CD4-positive, alpha-beta memory T cell (primary cell): ENCODE measurements at regions not wholly inside any gene's neighbourhood (a gene's known extent, or its start where the extent isn't known, plus 50 kb on each side); places are given as distances from the start of the nearest gene placed in this dataset.

ENCODE experiments used
- CTCF ChIA-PET: fragments of 350-600 bp; sonication (Branson Sonifier 250); formaldehyde crosslinking; loops from one replicate; lab custom pipeline; 2021; ENCODE audit warnings: inconsistent platforms; ENCODE audit not compliant: partially characterized antibody; lab: Charles Lee
- POLR2A ChIA-PET: fragments of 350-600 bp; sonication (Branson Sonifier 250); formaldehyde crosslinking; loops from one replicate; lab custom pipeline; 2021; ENCODE audit not compliant: partially characterized antibody; lab: Charles Lee
- DNase-seq, 5 donors: peaks; one replicate each; pipeline versions ENCODE4 v3.0.0 to v3.0.0-alpha.2; 2020 to 2022; ENCODE audit warnings: mixed read lengths in 1 of 5
- H3K27ac ChIP-seq: one replicate; pipeline ENCODE4 v1.7.0; 2013; ENCODE audit warnings: low read depth, low read length
- H3K27me3 ChIP-seq: 2 replicates; pipeline ENCODE4 v1.7.0; 2013; ENCODE audit warnings: mild to moderate bottlenecking, low read length, moderate library complexity; ENCODE audit not compliant: insufficient read depth
- H3K36me3 ChIP-seq: 2 replicates; pipeline ENCODE4 v1.7.0; 2013; ENCODE audit warnings: mild to moderate bottlenecking, low read length, moderate library complexity; ENCODE audit not compliant: insufficient read depth
- H3K4me1 ChIP-seq: 2 replicates; pipeline ENCODE4 v1.7.0; 2013; ENCODE audit warnings: mild to moderate bottlenecking, low read length, moderate library complexity; ENCODE audit not compliant: insufficient read depth
- H3K4me3 ChIP-seq, 2 donors: one replicate each; pipeline ENCODE4 v1.7.0; 2013; ENCODE audit warnings: low read length in 2 of 2, mild to moderate bottlenecking in 1 of 2
- H3K9me3 ChIP-seq, 2 donors: one replicate each; pipeline ENCODE4 v1.7.0; 2013; ENCODE audit warnings: low read length in 2 of 2, control low read depth in 1 of 2; ENCODE audit not compliant: control insufficient read depth in 1 of 2
- H3K27ac Mint-ChIP-seq, 7 donors: one replicate each; pipeline ENCODE4 v1.8.0; 2020 to 2021; ENCODE audit warnings: mixed read lengths in 7 of 7, mild to moderate bottlenecking in 6 of 7, inconsistent platforms in 3 of 7, moderate library complexity in 3 of 7
- H3K27me3 Mint-ChIP-seq, 2 donors: one replicate each; pipeline ENCODE4 v1.8.0; 2020 to 2021; ENCODE audit warnings: mixed read lengths in 2 of 2
- H3K36me3 Mint-ChIP-seq, 2 donors: one replicate each; pipeline ENCODE4 v1.8.0; 2020 to 2021; ENCODE audit warnings: mixed read lengths in 2 of 2, inconsistent platforms in 1 of 2, mild to moderate bottlenecking in 1 of 2
- H3K4me1 Mint-ChIP-seq, 4 donors: one replicate each; pipeline ENCODE4 v1.8.0; 2020 to 2021; ENCODE audit warnings: mixed read lengths in 4 of 4, mild to moderate bottlenecking in 1 of 4
- H3K4me3 Mint-ChIP-seq, 8 donors: one replicate each; pipeline ENCODE4 v1.8.0; 2020 to 2021; ENCODE audit warnings: mixed read lengths in 8 of 8, mild to moderate bottlenecking in 7 of 8, moderate library complexity in 6 of 8, inconsistent platforms in 3 of 8
- H3K9me3 Mint-ChIP-seq, 8 donors: one replicate each; pipeline ENCODE4 v1.8.0; 2020 to 2021; ENCODE audit warnings: mixed read lengths in 8 of 8, mild to moderate bottlenecking in 5 of 8, inconsistent platforms in 3 of 8, moderate library complexity in 1 of 8
- intact Hi-C: fragments of 100-400 bp; cut with micrococcal nuclease; formaldehyde crosslinking; loops from one replicate; pipeline ENCODE4 v1.15.1; 2023

- no peak overlapping the region for H3K27ac Mint-ChIP-seq
- POLR2A ChIA-PET, result no interaction called here
- intact Hi-C loops, result no loop called here
- Histone ChIP-seq H3K27ac (no peak overlapping the region), H3K9me3 (no peaks in the 10 kb centered on the region), H3K27me3 (no peaks in the 10 kb centered on the region), H3K4me1 (no peaks in the 10 kb centered on the region), H3K4me3 (no peak overlapping the region), H3K36me3 (no peaks in the 10 kb centered on the region)
- H3K4me3 Mint-ChIP-seq, result no peak overlapping the region
- CTCF ChIA-PET, result no interaction called here
- DNase-seq, result no peak
- H3K27me3 Mint-ChIP-seq, result peaks cover 2 to 4% of the 10 kb centered on the region in 2 donors
- no peaks in the 10 kb centered on the region for H3K4me1 Mint-ChIP-seq
- no peaks in the 10 kb centered on the region for H3K36me3 Mint-ChIP-seq
- H3K9me3 Mint-ChIP-seq, result peaks cover 0 to 10% (median 6%) of the 10 kb centered on the region in 8 donors
Observed at GRCh38 chr15:26148156-26148860, 285.2 kb upstream of the ATP10A start.

DNA sequence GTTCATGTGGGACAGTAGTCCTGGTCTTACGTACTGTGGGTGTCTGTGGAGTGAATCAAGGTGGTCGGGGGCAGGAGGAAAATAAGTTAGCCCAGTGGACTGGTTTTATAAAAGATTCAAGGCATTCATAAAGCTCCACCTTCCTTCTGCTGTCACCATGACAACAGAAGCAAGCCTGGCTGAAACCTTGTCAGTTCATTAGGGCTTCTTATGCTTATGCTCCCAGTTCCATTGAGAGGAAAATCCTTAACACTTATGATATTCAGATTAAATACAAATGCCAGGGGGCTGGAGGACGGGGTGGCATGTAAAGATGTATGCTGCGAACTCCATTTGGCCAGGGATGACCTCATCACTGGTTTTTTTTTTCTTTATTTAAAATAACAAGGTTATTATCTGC lies 283.1 kb upstream of the ATP10A start:
- Mint-ChIP-seq H3K4me1 (no peaks in the 10 kb centered on the region), H3K36me3 (no peaks in the 10 kb centered on the region), H3K4me3 (no peak overlapping the region), H3K9me3 (peaks cover 0 to 5% (median 2%) of the 10 kb centered on the region in 8 donors), H3K27me3 (peaks cover 2 to 8% of the 10 kb centered on the region in 2 donors), H3K27ac (no peak overlapping the region)
- H3K27ac ChIP-seq, result no peak overlapping the region
- H3K4me3 ChIP-seq, result no peak overlapping the region
- ChIA-PET CTCF (no interaction called here), POLR2A (no interaction called here)
- H3K36me3 ChIP-seq, result no peaks in the 10 kb centered on the region
- DNase-seq, result no peak
- H3K9me3 ChIP-seq, result no peaks in the 10 kb centered on the region
- H3K27me3 ChIP-seq, result no peaks in the 10 kb centered on the region
- H3K4me1 ChIP-seq, result no peaks in the 10 kb centered on the region
- intact Hi-C loops, result no loop called here

GRCh38 chr15:26145796-26146195 lies 282.7 kb upstream of the ATP10A start:
- Histone ChIP-seq H3K4me1 (no peaks in the 10 kb centered on the region), H3K36me3 (no peaks in the 10 kb centered on the region), H3K27ac (no peak overlapping the region), H3K9me3 (no peaks in the 10 kb centered on the region), H3K4me3 (no peak overlapping the region), H3K27me3 (no peaks in the 10 kb centered on the region)
- Mint-ChIP-seq H3K36me3 (no peaks in the 10 kb centered on the region), H3K9me3 (peaks cover 0 to 5% (median 2%) of the 10 kb centered on the region in 8 donors), H3K4me3 (no peak overlapping the region), H3K27ac (no peak overlapping the region), H3K27me3 (peaks cover 2 to 8% of the 10 kb centered on the region in 2 donors), H3K4me1 (no peaks in the 10 kb centered on the region)
- DNase-seq, result no peak
- CTCF ChIA-PET, result no interaction called here
- POLR2A ChIA-PET, result no interaction called here
- intact Hi-C loops, result no loop called here

GRCh38 chr15:26144836-26145235 lies 281.7 kb upstream of the ATP10A start:
- no peak overlapping the region for H3K27ac ChIP-seq
- Mint-ChIP-seq H3K4me1 (no peaks in the 10 kb centered on the region), H3K27me3 (peaks cover 2 to 5% of the 10 kb centered on the region in 2 donors), H3K36me3 (no peaks in the 10 kb centered on the region), H3K4me3 (no peak overlapping the region), H3K27ac (no peak overlapping the region), H3K9me3 (peaks cover 0 to 8% (median under 1%) of the 10 kb centered on the region in 8 donors)
- H3K27me3 ChIP-seq, result no peaks in the 10 kb centered on the region
- intact Hi-C loops, result no loop called here
- no peaks in the 10 kb centered on the region for H3K9me3 ChIP-seq
- no peaks in the 10 kb centered on the region for H3K4me1 ChIP-seq
- H3K4me3 ChIP-seq, result no peak overlapping the region
- no peak for DNase-seq
- ChIA-PET POLR2A (no interaction called here), CTCF (no interaction called here)
- no peaks in the 10 kb centered on the region for H3K36me3 ChIP-seq

DNA sequence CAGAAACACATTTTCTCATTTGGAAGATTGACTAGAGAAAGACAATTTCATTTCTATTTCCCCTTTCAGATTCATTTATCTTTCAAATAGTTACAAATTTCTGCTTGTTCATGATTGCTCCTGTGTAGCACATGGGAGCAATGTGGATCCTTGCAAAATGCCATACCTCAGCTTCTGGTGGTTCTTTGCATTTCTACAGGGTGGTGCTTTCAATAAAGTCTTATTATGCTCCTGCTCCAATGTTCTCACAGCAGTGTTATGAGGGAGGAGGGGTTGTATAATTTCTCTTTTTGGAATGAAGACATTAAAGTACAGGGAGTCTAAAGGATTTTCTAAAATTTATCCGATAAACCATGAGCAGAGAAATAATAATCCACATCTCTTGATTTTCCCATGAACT lies 280.1 kb upstream of the ATP10A start:
- Mint-ChIP-seq H3K4me3 (no peak overlapping the region), H3K27ac (no peak overlapping the region), H3K9me3 (peaks cover 0 to 8% (median 0%) of the 10 kb centered on the region in 8 donors), H3K27me3 (peaks cover 4% of the 10 kb centered on the region in 2 donors), H3K4me1 (no peaks in the 10 kb centered on the region), H3K36me3 (no peaks in the 10 kb centered on the region)
- ChIA-PET POLR2A (no interaction called here), CTCF (no interaction called here)
- Histone ChIP-seq H3K9me3 (no peaks in the 10 kb centered on the region), H3K4me3 (no peak overlapping the region), H3K27me3 (no peaks in the 10 kb centered on the region), H3K36me3 (no peaks in the 10 kb centered on the region), H3K27ac (no peak overlapping the region), H3K4me1 (no peaks in the 10 kb centered on the region)
- no peak for DNase-seq
- intact Hi-C loops, result no loop called here

GRCh38 chr15:26134812-26135211 lies 271.7 kb upstream of the ATP10A start:
- H3K4me3 Mint-ChIP-seq, result no peak overlapping the region
- intact Hi-C loops, result no loop called here
- no peak overlapping the region for H3K4me3 ChIP-seq
- H3K27ac ChIP-seq, result no peak overlapping the region
- DNase-seq, result no peak
- no peaks in the 10 kb centered on the region for H3K36me3 ChIP-seq
- no peak overlapping the region for H3K27ac Mint-ChIP-seq
- H3K9me3 ChIP-seq, result no peaks in the 10 kb centered on the region
- ChIA-PET POLR2A (no interaction called here), CTCF (interaction anchor here (1.3 kb wide), 1 partner anchor 19 kb away, joined by 3 read pairs; no protein-coding TSS in a partner anchor)
- H3K9me3 Mint-ChIP-seq, result peaks cover 0 to 3% (median 1%) of the 10 kb centered on the region in 8 donors
- no peaks in the 10 kb centered on the region for H3K4me1 ChIP-seq
- peaks cover 10 to 14% of the 10 kb centered on the region in 2 donors for H3K27me3 Mint-ChIP-seq
- H3K27me3 ChIP-seq, result no peaks in the 10 kb centered on the region
- H3K36me3 Mint-ChIP-seq, result no peaks in the 10 kb centered on the region
- H3K4me1 Mint-ChIP-seq, result no peaks in the 10 kb centered on the region

- intact Hi-C loops, result no loop called here
- Mint-ChIP-seq H3K27ac (no peak overlapping the region), H3K9me3 (peaks cover 0 to 3% (median 0%) of the 10 kb centered on the region in 8 donors), H3K4me1 (no peaks in the 10 kb centered on the region), H3K27me3 (peaks cover 10 to 12% of the 10 kb centered on the region in 2 donors), H3K36me3 (no peaks in the 10 kb centered on the region), H3K4me3 (no peak overlapping the region)
- CTCF ChIA-PET, result no interaction called here
- H3K36me3 ChIP-seq, result no peaks in the 10 kb centered on the region
- no peak for DNase-seq
- H3K4me3 ChIP-seq, result no peak overlapping the region
- no peaks in the 10 kb centered on the region for H3K4me1 ChIP-seq
- POLR2A ChIA-PET, result no interaction called here
- no peaks in the 10 kb centered on the region for H3K9me3 ChIP-seq
- H3K27ac ChIP-seq, result no peak overlapping the region
- H3K27me3 ChIP-seq, result no peaks in the 10 kb centered on the region
Observed at GRCh38 chr15:26134152-26134551, 271.0 kb upstream of the ATP10A start.
